NCI-H748 (cell line): ENCODE measurements at regions not wholly inside any gene's neighbourhood (a gene's known extent, or its start where the extent isn't known, plus 50 kb on each side); places are given as distances from the start of the nearest gene placed in this dataset.
"Not testable (repeated sequence)": the region's sequence is repeated elsewhere in the genome, so short reads cannot be mapped to it uniquely, and the experiment has no call there.

ENCODE experiments used
- DNase-seq: peaks from one replicate; lab custom pipeline; 2025; ENCODE audit not compliant: unreplicated experiment; lab: John Stamatoyannopoulos, UW

GRCh38 chrX:148259990-148260389, 240.4 kb upstream of the AFF2 start:
- no peak for DNase-seq

DNA sequence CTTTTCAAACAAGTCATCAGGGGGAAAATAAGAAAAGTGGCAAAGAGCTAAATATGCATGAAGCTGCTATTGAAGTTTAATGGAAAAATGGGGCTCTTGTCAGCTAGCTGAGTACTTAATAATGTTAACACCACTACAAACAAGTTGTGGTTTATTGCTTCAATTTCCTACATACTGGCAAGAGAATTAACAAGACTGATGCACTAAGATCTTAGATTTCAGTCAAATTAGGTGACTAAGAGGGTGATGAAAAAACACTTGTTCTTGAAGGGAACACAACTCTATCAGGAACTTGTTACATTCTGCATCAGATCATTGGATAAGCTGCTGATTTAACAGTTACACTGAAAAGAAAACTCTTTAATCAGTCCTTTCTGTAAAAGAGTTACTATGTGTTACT, 234.6 kb upstream of the AFF2 start:
- DNase-seq = no peak

DNA sequence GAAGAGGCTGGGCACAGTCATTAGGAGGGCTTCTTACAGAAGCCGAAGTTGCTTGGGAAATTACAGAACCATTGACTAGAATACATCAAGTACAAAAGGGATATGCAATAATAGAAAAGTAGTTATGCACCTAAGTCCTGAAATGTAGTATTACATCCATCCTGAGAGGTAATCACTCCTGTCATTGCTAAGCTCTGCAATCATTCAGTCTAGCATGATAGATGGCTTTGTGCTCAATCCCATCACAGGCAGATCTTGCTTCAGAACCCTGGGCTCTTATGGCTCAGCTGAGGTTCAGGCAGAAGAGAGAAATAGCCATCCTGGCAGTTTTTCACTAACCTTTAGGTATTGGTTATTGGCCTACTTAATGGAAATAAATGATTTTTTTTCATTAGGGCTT, 231.7 kb upstream of the AFF2 start:
- no peak for DNase-seq

- no peak for DNase-seq
Observed at GRCh38 chrX:148269513-148269912, 230.9 kb upstream of the AFF2 start.

GRCh38 chrX:148270499-148270898, 229.9 kb upstream of the AFF2 start:
- no peak for DNase-seq

DNA sequence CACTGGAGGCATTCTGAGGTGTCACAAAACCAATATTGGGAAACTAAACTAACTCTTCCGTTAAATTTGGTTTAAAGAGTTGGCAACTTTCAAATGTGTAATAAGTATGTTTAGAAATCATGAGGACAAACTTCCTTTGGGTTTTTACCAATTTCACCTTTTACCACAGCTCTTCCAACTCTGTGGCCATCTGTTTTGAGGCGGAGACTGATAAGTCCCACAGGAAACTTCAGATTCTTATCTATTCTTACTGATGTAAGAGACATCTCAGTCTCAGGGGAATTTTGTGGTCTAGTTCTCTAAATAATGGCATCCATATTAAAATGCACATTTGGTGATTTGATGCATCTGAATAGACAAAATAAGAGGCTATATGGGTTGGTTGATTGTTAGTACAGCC, 229.2 kb upstream of the AFF2 start:
- DNase-seq = no peak

GRCh38 chrX:148281920-148282319, 218.5 kb upstream of the AFF2 start:
- no peak for DNase-seq

DNA sequence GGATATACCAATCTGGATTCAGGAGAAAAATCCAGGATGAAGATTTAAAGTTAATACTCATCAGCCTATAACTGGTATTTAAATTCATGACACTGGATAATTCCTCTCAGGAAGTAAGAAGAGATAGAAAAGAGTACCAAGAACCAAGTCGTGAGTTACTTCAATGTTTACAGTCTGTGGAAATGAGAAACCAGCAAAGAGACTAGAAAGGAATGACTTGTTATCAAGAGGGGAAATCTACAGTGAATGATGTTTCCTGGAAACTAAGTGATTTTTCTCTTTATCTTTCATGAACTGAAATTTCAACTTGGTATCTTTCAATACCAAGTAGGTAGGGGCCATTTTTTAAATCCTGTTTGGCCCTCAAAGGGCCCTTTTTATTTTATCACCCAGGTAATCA, 217.9 kb upstream of the AFF2 start:
- no peak for DNase-seq

- no peak for DNase-seq
Observed at GRCh38 chrX:148284056-148284455, 216.4 kb upstream of the AFF2 start.

DNA sequence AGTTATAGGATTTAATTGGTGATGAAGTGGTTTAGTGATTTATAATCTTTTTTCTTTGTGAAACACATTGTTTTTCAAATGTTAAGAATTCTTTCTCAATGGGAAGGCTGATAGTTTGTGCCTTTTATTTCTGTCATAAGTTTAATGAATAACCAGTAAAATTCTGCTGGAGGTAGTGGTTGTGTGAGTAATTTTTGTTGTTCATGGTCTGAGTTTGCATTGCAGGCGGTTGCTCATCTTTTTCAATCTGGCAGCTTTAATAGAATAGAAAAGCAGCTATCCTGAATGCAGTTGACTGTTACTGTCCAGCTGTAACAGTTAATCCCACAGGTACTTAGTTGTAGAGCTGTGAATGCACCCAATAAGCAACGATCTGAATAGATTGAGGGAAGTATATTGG, 215.6 kb upstream of the AFF2 start:
- no peak for DNase-seq

- no peak for DNase-seq
Observed at GRCh38 chrX:148288451-148288850, 212.0 kb upstream of the AFF2 start.

DNA sequence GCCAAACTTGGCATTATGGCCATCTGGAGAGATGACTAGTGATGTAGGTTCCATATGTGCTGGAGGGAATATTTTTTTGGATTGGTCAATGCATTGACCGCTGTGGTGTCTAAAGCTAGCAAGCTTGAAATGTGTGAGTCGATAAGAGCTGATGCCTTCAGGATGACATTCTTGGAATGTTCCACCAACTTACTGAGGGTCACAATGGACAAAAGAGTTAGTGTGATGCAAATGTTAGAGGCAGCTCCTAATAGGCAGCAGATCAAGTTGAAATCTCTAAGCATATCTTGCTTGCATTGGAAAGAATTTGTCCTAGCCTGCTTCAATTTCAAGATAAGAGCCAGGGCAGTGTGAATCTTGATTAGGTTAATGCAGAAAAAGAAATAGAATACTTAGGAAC, 210.4 kb upstream of the AFF2 start:
- no peak for DNase-seq

DNA sequence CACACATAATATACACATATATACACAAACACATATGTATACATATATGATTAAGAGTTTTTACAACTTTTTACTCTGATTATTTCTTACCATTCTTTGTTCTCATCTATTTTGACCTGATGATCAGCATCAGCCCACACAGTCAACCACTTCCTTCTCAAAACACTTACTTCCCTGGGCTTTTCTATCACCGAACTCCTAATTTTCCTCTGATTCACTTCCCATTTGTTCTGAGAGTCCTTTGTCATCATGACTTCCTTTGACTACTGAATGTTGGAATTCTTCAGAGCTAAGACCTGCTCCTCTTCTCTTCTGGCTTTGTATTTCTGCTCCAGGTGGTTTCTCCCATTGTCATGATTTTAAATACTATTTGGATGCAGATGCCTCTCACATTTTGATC, 209.5 kb upstream of the AFF2 start:
- DNase-seq = no peak

- DNase-seq = no peak
Observed at GRCh38 chrX:148298737-148299136, 201.7 kb upstream of the AFF2 start.

DNA sequence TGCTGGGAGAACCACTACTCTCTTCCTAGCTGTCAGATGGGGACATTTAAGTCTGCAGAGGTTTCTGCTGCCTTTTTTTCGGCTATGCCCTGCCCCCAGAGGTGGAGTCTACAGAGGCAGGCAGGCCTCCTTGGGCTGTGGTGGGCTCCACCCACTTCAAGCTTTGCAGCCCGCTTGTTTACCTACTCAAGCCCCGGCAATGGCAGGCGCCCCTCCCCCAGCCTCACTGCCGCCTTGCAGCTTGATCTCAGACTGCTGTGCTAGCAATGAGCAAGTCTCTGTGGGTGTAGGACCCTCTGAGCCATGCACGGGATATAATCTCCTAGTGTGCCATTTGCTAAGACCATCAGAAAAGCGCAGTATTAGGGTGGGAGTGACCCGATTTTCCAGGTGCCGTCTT, 195.2 kb upstream of the AFF2 start:
- DNase-seq = not testable (repeated sequence)

- DNase-seq = no peak
Observed at GRCh38 chrX:148309413-148309812, 191.0 kb upstream of the AFF2 start.

GRCh38 chrX:148310426-148311165, 189.8 kb upstream of the AFF2 start:
- DNase-seq = no peak

DNA sequence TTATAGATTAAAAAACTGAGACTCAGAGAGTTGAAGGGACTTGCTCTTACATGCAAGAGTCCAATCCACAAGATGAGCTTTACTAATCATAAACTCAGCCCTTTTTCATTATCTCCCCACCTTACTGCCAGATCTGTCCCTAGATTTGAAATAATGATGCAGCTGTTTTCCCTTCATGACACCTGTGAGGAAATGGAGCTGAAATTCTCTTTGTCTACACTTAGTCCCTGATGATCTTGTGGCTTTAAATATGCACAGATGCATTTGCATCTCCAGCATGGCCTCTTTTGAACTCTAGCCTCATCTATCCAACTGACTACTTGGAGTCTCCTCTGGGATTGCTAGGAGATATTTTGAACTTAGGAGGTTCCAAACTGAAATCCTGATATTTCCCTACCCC, 188.9 kb upstream of the AFF2 start:
- DNase-seq = no peak

DNA sequence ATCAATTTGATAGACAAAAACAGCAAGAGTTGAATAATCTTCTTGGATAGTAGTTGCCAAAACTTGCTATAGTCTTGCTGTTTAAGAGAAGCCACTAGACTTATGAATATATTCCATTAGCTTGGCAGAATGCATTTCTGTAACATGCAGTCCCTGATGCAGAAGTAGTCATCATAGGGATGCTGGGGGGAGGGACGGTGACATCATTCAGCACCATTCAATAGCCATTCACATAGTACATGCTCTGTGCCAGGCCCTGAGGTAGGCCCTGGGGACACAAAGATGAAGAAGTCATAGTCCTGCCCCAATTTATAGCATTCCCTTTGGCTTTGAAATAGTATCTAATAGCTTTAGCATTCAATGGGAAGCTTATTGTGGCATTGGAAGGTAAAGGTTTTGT, 185.5 kb upstream of the AFF2 start:
- DNase-seq = no peak

DNA sequence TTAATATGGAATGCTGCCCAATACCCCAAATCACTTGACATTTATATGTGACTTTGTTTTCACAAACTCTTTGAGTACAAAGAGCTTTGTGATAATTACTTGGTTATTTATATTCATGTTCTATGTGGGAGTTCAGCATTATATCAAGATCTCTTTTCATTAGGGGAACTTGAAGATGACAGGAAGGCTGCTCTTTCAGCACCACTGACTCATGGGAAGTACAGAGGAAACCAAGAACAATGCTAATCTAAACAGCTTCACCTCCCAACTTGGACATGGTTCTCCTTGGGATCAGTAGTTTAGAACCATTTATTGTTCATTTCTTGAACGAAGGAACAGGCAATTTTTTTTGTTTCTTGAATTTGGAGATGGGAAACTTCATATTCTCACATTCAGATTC, 184.0 kb upstream of the AFF2 start:
- DNase-seq = no peak

DNA sequence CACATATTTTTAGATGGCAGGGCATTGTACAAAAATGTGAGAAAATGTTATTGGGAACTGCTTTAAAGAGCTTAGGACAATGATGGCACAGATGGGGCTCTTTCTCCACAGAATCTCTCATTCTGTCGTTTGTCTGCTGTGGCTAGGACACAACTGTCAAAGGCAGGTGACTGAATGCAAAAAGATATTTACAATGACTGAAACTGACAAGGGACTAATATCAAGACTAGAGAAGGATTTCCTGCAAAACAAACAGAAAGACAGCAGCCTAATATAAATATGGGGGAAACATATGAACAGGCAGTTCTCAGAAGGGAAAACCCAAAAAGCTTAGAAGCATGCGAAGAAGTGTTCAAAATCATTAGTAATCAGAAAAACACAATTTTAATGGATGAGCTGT, 177.5 kb upstream of the AFF2 start:
- DNase-seq = no peak

- DNase-seq = no peak
Observed at GRCh38 chrX:148333989-148334388, 166.4 kb upstream of the AFF2 start.

DNA sequence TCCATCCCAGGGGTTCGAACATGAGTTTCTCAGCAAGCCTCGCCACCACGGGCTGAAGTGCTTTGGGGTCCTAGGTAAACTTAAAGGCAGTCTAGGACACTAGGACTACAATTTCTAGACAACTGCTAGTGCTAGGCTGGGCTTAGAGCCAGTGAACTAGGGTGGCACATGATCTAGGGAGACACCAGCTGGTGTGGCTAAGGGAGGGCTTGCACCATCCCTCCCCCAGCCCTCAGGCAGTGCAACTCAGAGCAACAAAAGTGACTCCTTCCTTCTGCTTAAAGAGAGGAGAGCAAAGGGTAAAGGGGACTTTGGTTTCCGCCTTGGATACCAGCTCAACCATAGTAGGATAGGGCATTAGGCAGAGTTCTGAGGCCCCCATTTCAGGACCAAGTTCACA, 162.5 kb upstream of the AFF2 start:
- no peak for DNase-seq

DNA sequence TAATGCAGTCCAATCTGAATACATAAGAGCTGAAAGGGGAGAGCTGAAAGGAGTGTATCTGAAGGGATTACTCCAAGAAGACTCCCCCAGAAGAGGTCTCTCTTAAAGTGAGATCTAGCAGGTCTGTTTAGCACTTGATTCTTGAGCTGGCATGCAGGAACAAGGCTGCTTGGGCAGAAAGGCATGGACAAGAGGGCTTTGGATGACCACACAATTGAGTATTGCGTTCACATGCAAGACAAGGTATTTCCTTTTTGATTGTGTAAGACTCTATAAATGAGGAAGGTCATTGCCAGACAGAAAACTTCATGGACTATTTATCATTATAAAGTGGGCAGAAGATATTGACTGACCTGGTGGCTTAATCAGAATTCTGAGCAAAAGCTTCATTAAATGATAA, 145.5 kb upstream of the AFF2 start:
- no peak for DNase-seq
